Right lobe of liver (tissue), 4 donors: ENCODE measurements at regions not wholly inside any gene's neighbourhood (a gene's known extent, or its start where the extent isn't known, plus 50 kb on each side); places are given as distances from the start of the nearest gene placed in this dataset.

Source experiments
- CTCF ChIP-seq, 4 donors: fragments of 200-600 bp in 3 of 4; fragments of 450-650 bp in 1 of 4; IDR thresholded peaks; one replicate each; pipeline versions ENCODE4 v1.5.1 to v1.8.0; 2016 to 2022; ENCODE audit warnings: antibody characterized with exemption in 4 of 4, mild to moderate bottlenecking in 2 of 4
- POLR2A ChIP-seq: fragments of 450-650 bp; IDR thresholded peaks from one replicate; pipeline ENCODE4 v1.6.1; 2017; ENCODE audit warnings: antibody characterized with exemption, mild to moderate bottlenecking
- donor health status: DM: no; HTN: no; CAD: no.
- donor health status: DM: no; HTN: no; CAD: no.
- donor health status: DM: no; HTN: yes; CAD: no.

- no peak for TF ChIP-seq POLR2A
- no peak for TF ChIP-seq CTCF (IDR thresholded peaks at IDR 0.05)
These were observed 174.0 kb upstream of the MXRA5 start for GRCh38 chrX:3520458-3520857.
